GM18511 (cell line): ENCODE measurements at regions not wholly inside any gene's neighbourhood (a gene's known extent, or its start where the extent isn't known, plus 50 kb on each side); places are given as distances from the start of the nearest gene placed in this dataset.
"Not testable (repeated sequence)": the region's sequence is repeated elsewhere in the genome, so short reads cannot be mapped to it uniquely, and the experiment has no call there.

Experiments
- ATAC-seq: cut with Tn5 transposase; IDR thresholded peaks from one replicate; pipeline ENCODE4 v1.9.1; 2021; ENCODE audit warnings: mild to moderate bottlenecking, moderate library complexity; ENCODE audit not compliant: unreplicated experiment

DNA sequence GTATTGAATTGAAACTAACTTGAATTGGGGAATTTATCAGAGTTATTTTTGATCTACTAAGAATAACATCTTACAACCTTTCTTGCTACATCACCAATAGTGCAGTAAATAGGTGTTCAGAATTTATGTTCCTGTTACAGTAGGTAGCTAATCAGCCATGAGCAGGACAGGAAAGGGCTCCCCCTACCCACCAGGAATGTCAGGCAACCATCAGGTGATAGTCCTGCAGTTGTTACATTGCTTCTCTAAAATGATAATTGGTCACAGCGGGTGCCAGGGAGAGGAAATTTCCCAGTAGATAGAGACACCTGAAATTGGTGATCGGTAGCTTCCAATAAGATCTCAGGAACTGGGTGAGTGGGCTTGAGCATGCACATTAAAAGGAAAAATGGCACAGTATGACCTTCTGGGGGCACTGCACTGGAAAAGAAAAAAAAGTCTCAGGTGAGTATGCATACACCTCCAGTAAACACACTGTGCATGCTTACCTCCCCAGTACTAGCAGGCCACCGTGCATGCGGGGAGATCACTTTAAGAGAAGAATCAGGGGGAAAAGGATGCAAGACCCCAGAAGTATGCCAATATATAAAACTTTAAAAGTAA, 1092.0 kb upstream of the LRRTM1 start:
- ATAC-seq, result no peak

DNA sequence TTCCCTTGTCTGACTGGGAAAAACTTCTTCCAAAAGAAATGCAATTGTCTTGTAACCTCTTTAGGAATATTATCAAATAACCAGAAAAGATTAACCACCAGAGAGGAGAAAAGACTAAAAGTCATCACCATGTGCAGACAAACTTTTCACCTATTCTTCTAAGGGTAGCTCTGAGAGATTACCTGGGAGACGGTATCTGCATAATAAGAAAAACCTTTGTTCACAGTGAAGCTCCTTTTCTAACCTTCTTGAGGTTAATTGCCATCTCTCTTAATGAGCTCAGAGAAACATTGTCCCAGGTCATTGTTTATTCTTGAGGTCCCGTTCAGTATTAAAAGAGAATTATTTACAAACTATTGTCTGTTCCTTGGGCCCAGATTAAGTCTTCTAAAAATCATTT, 1091.2 kb upstream of the LRRTM1 start:
- no peak for ATAC-seq

DNA sequence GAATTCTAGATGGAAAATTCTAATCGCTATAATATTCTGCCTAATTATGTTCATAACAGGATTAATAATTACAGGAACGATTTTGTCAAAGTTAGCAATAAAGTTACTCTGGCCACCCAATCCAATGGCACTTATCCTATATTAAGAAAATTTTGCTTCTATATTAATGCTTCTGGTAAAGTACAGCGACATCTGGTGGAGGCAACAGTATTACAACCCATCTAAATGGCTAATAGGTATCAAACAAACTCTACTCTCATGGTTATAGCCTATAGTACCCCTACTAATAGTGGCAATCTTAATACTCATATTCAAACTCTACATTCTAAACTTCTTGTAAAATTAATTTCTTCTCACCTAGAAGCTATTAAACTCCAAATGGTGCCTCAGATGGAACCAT, 1084.7 kb upstream of the LRRTM1 start:
- no peak for ATAC-seq

DNA sequence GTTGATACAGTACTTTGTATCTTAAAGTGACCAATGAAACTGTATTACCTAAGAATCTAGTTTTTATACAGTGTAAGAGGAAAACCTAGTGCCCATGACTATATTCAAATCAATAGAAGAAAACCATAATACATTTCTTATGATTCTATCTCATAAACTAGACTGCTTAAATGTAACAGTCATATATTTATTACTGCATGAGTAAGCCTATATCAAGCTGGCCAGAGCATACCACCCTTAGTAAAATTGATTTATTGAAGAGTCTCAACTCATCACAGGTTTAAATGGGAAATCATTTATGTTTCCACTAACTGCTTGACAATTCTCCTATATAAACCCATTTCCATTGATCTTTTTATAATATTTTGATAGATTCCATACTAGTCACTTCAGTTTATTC, 1059.2 kb upstream of the LRRTM1 start:
- no peak for ATAC-seq

DNA sequence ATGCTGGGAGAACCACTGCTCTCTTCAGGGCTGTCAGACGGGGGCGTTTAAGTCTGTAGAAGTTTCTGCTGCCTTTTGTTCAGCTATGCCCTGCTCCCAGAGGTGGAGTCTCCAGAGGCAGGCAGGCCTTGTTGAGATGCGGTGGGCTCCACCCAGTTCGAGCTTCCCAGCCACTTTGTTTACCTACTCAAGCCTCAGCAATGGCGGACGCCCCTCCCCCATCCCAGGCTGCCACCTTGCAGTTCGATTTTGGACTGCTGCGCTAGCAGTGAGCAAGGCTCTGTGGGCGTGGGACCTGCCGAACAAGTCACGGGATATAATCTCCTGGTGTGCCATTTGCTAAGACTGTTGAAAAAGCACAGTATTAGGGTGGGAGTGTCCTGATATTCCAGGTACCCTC, 1057.9 kb upstream of the LRRTM1 start:
- ATAC-seq, result not testable (repeated sequence)

DNA sequence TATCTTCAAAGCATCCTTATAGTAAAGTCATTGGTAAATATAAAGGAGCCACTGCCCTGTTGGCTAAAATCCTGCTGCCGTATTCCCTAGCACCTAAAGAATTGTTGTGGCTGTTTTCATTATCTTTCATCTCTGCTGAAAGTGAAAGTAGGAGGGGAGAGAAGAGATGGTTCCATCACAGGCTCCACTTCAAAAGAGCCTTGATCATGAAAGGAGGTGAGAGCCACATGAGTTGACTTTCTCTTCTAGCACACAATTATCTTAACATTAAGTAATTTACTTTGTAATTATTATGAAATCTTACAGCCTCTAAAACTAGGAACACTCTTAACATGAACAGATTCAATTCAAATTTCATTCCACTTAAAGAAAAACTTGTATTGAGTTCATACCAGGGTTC, 1050.9 kb upstream of the LRRTM1 start:
- no peak for ATAC-seq

DNA sequence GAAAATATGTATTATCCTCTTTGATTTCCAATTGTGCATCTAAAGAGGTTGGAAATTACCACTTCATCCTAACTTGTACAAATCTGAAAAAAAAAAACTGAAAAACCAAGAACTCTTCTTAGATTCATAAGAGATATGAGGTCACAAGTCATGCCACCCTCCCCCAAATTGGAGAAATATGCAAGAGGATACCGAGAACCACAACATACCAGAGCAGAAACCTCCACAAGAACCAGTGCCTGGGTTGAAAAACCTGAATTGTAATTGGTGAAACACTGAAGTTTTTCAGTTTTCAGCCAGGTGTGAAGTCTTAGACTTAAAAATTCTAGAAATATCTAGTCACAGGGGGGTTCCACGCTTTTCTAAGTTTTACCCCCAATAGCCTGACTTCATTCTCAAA, 1029.5 kb upstream of the LRRTM1 start:
- no peak for ATAC-seq

DNA sequence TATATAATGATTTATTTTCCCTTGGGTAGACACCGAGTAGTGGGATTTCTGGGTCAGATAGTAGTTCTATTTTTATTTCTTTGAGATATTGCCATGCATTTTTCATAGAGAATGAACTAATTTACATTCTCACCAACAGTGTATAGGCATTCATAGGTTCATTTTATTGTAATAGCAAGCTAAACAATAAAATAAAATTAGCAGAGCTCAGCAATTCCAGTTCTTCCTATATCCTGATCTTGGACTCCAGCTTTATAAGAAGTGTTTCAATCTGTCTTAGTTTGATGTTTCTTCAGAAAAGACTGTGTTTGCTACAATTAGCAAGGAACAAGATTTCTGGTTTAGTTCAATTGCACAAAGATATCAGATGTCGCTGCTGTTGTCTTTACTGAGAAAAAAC, 1024.4 kb upstream of the LRRTM1 start:
- ATAC-seq, result no peak

DNA sequence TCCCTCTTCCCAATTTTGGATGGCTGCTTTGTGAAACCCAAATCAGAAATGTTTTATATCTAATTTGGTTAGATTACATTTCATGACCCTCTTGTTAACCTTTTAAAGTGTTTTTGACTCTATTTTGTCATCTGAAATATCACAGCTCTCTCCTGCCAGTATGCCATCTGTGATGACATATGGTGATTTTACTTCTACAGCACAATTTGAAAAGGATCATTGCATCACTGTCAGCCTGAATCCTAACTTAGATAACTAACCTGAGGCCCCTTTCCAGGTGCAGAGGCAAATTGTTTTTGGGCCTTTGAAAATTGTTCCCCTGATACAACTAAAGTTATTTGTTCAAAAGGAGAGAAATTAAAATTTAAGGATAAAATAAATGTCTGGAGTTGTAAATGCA, 1023.4 kb upstream of the LRRTM1 start:
- no peak for ATAC-seq

DNA sequence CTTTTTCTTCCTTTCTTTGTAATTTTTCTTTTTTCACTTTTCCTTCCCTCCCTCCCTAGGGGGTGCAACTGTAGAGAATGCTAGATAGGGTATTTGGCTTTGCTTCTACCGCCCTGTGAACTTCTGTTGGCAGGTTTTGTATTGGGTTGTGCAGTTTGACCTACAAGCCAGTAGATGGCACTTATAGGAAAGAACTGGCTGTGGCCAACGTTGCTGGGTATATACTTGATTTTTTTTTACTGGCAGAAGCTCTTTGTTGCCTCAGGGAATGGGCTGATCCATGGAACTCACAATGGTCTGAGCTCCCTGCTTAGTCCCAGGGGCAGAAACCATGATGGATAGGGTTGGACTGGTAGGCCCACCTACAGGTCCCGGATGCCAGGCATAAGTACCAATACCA, 1019.5 kb upstream of the LRRTM1 start:
- no peak for ATAC-seq

DNA sequence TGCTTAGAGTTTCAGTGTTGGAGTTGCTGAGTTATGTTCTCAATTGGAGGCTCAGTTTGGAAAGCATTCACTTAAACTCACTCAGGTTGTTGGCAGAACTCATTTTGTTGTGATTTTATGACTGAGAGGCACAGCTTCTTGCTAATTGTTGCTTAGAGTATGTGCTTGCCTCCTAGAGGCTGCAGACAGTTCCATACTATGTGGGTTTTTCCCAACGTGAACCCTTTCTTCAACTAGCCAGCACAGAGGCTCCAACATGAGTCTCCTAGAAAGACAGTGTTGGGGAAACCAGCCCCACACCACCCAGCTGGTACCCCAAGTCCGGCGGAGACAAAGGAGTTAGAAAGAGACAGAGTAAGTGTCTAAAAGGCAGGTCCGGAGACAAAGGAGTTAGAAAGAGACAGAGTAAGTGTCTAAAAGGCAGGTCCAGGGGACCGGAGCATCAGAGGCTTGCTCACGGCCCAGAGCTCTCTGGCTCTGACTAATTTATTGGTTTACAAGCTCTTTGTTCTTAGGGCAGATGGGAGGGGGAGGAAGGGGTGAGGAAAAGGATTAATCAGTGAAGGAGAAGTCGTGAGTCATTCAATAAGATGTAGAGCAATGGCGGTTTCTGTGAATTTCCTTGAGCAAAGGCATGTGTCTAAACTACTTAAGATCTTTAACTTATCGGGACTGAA, 999.7 kb upstream of the LRRTM1 start:
- no peak for ATAC-seq

DNA sequence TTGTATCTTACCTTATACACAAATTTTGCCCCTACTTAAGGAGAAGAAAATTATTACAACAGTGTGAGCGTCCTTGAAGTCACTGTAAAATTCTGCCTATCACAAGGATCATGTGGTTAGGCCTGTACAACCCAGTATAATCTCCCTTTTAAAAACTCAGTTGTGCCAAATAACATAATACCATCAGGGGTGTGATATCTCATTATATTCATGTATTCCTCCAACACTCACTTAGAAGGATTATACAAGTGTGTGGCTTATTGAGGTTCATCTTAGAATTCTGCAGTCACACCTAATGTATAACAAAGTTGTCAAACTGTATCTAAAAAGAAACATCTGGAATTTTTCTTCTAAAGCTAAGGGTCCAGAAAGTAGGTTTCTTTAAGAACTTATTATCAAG, 998.8 kb upstream of the LRRTM1 start:
- ATAC-seq, result no peak

DNA sequence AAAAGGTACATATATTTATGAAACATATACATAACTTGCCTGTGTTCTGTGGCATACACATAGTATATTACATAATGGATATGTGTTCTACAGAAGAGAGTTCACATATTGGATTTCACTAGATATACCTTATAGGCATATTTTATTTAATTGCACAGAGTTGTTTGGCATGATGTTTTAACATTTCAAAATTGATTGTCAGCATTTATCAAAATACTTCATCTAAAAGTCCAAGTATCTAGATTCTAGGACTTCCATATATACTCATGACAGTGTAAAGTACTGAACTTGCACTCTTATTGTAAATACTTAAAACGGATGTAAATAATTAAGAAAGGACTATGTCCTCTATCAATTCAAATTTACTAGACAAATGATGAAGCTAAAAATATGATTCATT, 995.3 kb upstream of the LRRTM1 start:
- no peak for ATAC-seq

DNA sequence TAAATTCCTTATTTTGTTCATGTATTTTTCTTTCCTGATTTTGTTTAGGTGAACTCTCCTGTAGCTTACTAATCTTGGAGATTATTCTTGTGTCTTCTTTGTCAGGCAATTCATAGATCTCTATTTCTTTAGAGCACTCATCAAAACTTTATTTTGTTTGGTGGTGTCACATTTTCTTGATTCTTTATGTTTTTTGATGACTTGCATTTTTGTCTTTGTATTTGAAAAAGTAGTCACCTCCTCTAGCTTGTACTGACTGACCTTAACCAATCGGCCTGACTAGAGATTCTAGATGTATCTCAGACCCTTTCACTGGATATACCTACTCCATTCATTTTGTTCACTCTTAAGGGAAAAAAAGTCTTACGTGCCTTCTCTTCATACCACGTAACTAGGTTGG, 986.3 kb upstream of the LRRTM1 start:
- ATAC-seq, result no peak

DNA sequence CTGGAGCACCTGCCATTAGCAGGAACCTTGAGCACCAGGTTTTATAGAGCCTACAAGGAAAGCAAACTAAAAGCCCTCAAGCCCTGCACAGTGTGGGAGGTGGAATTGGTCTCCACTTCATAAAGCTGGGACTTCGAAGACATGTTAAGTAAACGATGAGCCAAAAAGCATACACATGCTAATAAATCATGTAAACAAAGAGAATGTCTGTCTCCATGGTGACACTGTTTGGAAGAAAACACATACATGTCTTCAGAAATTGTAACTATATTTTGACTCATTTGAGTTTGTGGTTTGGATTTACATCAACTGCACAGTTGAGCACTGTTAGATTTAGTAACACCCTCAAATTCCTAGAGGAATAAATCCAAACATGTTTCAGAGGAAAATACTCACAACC, 978.5 kb upstream of the LRRTM1 start:
- no peak for ATAC-seq

DNA sequence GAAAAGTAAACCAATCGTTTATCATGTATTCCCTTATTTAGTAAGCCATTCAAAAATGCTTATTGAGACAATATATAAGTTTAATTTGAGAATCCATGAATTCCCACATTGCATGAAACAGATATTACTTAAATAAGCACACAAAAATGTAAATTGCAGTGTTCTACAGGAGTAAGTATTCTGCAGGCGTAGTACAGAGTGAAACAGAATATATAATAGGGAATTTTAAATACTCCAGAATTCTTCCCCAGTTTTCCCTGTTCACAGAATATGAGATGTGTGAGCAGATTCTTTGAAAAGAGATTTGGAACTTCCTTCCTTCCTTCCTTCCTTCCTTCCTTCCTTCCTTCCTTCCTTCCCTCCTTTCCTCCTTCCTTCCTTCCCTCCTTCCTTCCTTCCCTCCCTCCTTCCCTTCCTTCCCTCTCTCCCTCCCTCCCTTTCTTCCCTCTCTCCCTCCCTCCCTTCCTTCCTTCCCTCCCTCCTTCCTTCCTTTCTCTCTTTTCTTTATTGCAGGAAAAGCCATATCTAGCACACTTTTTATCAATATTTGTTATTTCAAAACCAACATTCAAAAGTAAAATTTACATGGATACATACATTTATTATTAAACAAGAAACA, 977.7 kb upstream of the LRRTM1 start:
- ATAC-seq, result no peak

DNA sequence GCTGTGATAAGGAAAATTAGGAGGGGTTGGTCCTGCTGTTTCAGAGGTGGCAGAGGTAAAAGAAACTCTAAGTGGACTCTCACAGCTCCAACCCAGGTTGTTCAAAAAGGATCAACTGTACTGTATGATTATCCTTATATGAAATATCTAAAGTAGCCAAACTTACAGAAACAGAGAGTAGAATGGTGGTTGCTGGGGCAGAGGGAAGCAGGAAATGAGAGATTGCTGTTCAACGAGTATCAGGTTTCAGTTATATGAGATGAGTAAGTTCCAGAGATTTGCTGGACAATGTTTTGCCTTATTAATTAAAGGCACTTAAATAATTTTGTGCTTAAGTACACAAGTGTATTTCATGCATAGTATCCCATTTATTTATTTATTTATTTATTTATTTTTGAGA, 972.0 kb upstream of the LRRTM1 start:
- ATAC-seq, result no peak

DNA sequence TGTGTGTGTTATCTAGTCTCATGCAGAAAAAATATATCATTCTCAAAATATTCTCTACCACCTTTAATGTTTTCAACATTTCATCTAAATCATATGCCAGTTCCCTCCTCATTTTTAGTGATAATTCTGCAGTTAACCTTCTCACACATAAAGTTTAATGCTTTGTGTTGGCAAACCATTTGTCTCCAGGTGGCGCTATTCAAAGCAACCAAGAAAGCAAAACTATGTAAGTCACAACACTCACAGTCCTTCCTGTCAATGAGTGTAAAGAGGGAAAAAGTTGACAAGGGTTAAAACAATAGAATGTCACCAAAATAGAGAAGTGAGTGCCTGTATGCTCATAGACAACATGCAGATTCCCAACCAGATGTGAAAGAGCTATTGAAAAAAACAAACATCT, 961.6 kb upstream of the LRRTM1 start:
- ATAC-seq, result no peak

DNA sequence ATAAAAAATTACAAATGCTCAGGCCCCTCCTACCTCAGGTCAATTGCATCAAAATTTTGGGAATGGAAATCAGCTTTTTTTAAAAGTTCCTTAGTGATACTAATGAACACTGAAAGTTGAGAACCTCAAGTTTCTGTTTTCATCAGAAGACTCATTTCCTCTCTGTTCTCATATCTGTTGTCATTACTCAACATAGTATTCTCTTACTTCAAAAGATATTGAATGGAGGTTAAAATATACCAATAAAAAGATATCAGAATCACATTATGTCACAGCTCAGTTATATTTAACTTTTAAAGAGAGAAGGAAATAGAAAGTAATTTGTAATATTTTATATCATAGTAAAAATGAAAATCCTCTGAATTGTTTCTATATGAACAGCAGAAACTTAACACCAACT, 959.4 kb upstream of the LRRTM1 start:
- ATAC-seq, result no peak

DNA sequence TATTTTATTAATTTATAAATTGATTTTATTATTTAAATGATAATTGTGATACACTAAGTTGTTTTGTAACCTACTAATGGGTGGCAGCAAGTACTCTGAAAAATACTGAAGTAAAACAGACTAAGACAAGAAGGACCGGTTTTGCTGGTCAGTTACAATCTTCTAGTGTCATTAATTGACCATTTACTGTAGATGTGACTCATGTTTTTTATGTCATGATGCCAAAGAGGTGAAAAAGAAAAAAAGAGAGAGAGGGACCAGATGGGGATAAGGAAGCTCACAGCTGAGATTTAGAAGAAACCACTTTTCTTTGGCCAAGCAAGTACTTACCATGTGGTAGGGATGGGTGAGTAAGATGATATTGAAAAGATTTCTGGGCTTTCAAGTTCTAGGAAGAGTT, 955.8 kb upstream of the LRRTM1 start:
- no peak for ATAC-seq

DNA sequence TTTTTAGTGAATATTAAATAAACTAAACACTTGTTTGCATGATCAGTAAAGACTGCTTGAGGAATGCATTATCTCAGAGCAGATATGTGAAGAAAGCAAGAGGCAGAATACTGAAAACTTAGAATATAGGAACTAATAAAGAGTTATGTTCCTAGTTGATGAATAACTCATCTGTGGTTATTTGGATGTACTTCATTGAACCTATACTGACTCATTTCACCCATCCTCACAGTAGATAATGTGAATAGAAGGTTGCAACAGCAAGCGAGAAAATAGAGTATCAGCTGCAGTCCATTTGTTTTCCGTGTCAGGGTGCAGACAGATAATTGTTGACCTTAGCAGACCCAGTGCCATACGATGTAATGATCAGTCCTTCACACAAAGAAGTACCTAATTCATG, 945.7 kb upstream of the LRRTM1 start:
- no peak for ATAC-seq

DNA sequence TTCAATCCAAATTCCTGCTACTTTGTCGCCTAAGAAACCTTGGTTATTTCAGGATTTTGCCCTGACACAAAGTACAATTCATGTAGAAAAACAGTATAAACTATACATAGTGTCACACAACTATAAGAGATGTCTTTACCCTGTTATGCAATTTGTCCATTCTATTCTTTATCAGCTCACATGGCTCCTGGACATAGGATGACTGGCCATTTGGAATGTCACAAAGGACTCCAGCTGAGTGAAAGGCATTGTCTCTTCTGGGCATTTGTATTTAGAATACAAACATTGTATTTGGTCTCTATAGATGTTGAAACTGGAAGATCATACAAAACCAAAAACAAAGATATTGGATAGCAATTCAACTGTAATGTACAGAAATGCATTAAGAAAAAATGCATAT, 944.6 kb upstream of the LRRTM1 start:
- no peak for ATAC-seq

DNA sequence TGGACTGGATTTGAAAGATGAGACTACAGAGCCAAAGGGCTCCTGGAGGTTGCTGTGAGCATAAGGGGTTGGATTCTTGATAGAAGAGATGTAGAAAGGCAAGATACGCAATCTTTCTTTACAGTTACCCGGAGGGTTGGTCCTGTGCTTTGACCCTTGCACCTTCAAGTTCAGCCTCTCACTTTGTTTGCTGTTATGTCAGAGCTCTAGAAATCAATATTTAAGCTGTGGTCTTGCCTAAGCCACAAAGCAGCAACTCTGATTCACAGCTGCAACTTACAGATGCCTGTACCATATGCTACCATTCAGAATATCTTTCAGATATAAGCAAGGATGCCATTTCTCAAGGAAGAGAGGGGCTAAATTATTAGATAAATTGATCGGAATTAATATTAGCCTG, 943.1 kb upstream of the LRRTM1 start:
- no peak for ATAC-seq
